ENCODE measurements at regions not wholly inside any gene's neighbourhood (a gene's known extent, or its start where the extent isn't known, plus 50 kb on each side); places are given as distances from the start of the nearest gene placed in this dataset.

- no peak for TF ChIP-seq CTCF (IDR thresholded peaks at IDR 0.05)
Measured at GRCh38 chr2:161100211-161100895, 59.9 kb upstream of the TANK start.

- TF ChIP-seq CTCF (IDR thresholded peaks at IDR 0.05): no peak
Measured at GRCh38 chr2:161101406-161101805, 58.8 kb upstream of the TANK start.

- TF ChIP-seq CTCF (IDR thresholded peaks at IDR 0.05): no peak
Measured at GRCh38 chr2:161102770-161103450, 57.3 kb upstream of the TANK start.

- TF ChIP-seq CTCF (IDR thresholded peaks at IDR 0.05): no peak
Measured at GRCh38 chr2:161103451-161103831, 56.8 kb upstream of the TANK start.

GRCh38 chr2:161104054-161104553 lies 56.1 kb upstream of the TANK start:
- TF ChIP-seq CTCF (IDR thresholded peaks at IDR 0.05): no peak

- no peak for TF ChIP-seq CTCF (IDR thresholded peaks at IDR 0.05)
Measured at GRCh38 chr2:161107265-161107664, 53.0 kb upstream of the TANK start.

Data from LNCAP (cell line).